NCI-H128 (cell line): ENCODE measurements at regions not wholly inside any gene's neighbourhood (a gene's known extent, or its start where the extent isn't known, plus 50 kb on each side); places are given as distances from the start of the nearest gene placed in this dataset.

Experiments
- DNase-seq: peaks from one replicate; lab custom pipeline; 2025; ENCODE audit not compliant: unreplicated experiment; lab: John Stamatoyannopoulos, UW

- DNase-seq = no peak
Observed at GRCh38 chr2:180481998-180482397, 474.9 kb upstream of the CWC22 start.

GRCh38 chr2:180478883-180479282 lies 471.8 kb upstream of the CWC22 start:
- no peak for DNase-seq

GRCh38 chr2:180474716-180475115 lies 467.6 kb upstream of the CWC22 start:
- DNase-seq = no peak

GRCh38 chr2:180473456-180473855 lies 466.4 kb upstream of the CWC22 start:
- no peak for DNase-seq

GRCh38 chr2:180472133-180472532 lies 465.0 kb upstream of the CWC22 start:
- no peak for DNase-seq

- no peak for DNase-seq
Observed at GRCh38 chr2:180463608-180464007, 456.5 kb upstream of the CWC22 start.

- DNase-seq = no peak
Observed at GRCh38 chr2:180461761-180462160, 454.7 kb upstream of the CWC22 start.

GRCh38 chr2:180456801-180457200 lies 449.7 kb upstream of the CWC22 start:
- DNase-seq = no peak

- DNase-seq = no peak
Observed at GRCh38 chr2:180450841-180451240, 443.7 kb upstream of the CWC22 start.

- no peak for DNase-seq
Observed at GRCh38 chr2:180449171-180449915, 442.2 kb upstream of the CWC22 start.

- DNase-seq = no peak
Observed at GRCh38 chr2:180446492-180446891, 439.4 kb upstream of the CWC22 start.

- no peak for DNase-seq
Observed at GRCh38 chr2:180443888-180444287, 436.8 kb upstream of the CWC22 start.

- DNase-seq = no peak
Observed at GRCh38 chr2:180442860-180443644, 436.0 kb upstream of the CWC22 start.

GRCh38 chr2:180419212-180419611 lies 412.1 kb upstream of the CWC22 start:
- DNase-seq = no peak

GRCh38 chr2:180416627-180417026 lies 409.5 kb upstream of the CWC22 start:
- no peak for DNase-seq

GRCh38 chr2:180413336-180413735 lies 406.2 kb upstream of the CWC22 start:
- no peak for DNase-seq

- no peak for DNase-seq
Observed at GRCh38 chr2:180412219-180412618, 405.1 kb upstream of the CWC22 start.

- DNase-seq = no peak
Observed at GRCh38 chr2:180411661-180412060, 404.6 kb upstream of the CWC22 start.

- no peak for DNase-seq
Observed at GRCh38 chr2:180406687-180407086, 399.6 kb upstream of the CWC22 start.

GRCh38 chr2:180405520-180405919 lies 398.4 kb upstream of the CWC22 start:
- no peak for DNase-seq

- no peak for DNase-seq
Observed at GRCh38 chr2:180394305-180394704, 387.2 kb upstream of the CWC22 start.

- no peak for DNase-seq
Observed at GRCh38 chr2:180385601-180386201, 378.6 kb upstream of the CWC22 start.
